H1 (cell line): ENCODE measurements at regions not wholly inside any gene's neighbourhood (a gene's known extent, or its start where the extent isn't known, plus 50 kb on each side); places are given as distances from the start of the nearest gene placed in this dataset.

Experiments
- CTCF ChIA-PET: fragments of 300-600 bp; sonication (Branson Sonifier 250); formaldehyde crosslinking; loops from one replicate; lab custom pipeline; 2021; ENCODE audit not compliant: partially characterized antibody; lab: Charles Lee
- POLR2A ChIA-PET: fragments of 300-600 bp; sonication (Branson Sonifier 250); formaldehyde crosslinking; loops from one replicate; lab custom pipeline; 2021; ENCODE audit warnings: inconsistent platforms; ENCODE audit not compliant: partially characterized antibody; lab: Charles Lee
- DNase-seq, 2 experiments: peaks; one replicate each; pipeline versions ENCODE4 v3.0.0 to v3.0.0-alpha.2; 2010 to 2022; ENCODE audit warnings: low spot score in 2 of 2, low read depth in 1 of 2, mixed read lengths in 1 of 2
- FAIRE-seq: peaks from 2 replicates; lab custom pipeline; 2011; peaks lifted over from hg19 to GRCh38; lab: Jason Lieb, UNC
- H2AFZ ChIP-seq: 2 replicates; pipeline ENCODE4 v1.8.1; 2012; ENCODE audit warnings: low read length, inconsistent platforms
- H2AK5ac ChIP-seq: 2 replicates; pipeline ENCODE4 v1.6.1; 2013; ENCODE audit warnings: low read depth, low read length
- H2BK120ac ChIP-seq: replicated peaks from 2 replicates; pipeline ENCODE3; 2013; ENCODE audit warnings: low read depth, low read length, inconsistent platforms
- H2BK12ac ChIP-seq: 2 replicates; pipeline ENCODE4 v1.6.1; 2013; ENCODE audit warnings: low read depth, low read length
- H2BK15ac ChIP-seq: 2 replicates; pipeline ENCODE4 v1.6.1; 2013; ENCODE audit warnings: low read length
- H2BK20ac ChIP-seq: 2 replicates; pipeline ENCODE4 v1.6.1; 2013; ENCODE audit warnings: low read length
- H2BK5ac ChIP-seq: 2 replicates; pipeline ENCODE4 v1.6.1; 2013; ENCODE audit warnings: low read depth, low read length
- H3K14ac ChIP-seq: 2 replicates; pipeline ENCODE4 v1.6.1; 2013; ENCODE audit warnings: inconsistent platforms; ENCODE audit not compliant: insufficient read length
- H3K18ac ChIP-seq: 2 replicates; pipeline ENCODE4 v1.6.1; 2013; ENCODE audit warnings: low read length; ENCODE audit errors: extremely low read depth
- H3K23ac ChIP-seq: 2 replicates; pipeline ENCODE4 v1.6.1; 2013; ENCODE audit warnings: inconsistent platforms; ENCODE audit not compliant: insufficient read length
- H3K23me2 ChIP-seq: 2 replicates; pipeline ENCODE4 v1.6.1; 2013; ENCODE audit warnings: low read depth, low read length
- H3K27ac ChIP-seq: 2 replicates; pipeline ENCODE4 v1.6.1; 2011; ENCODE audit warnings: low read depth, low read length, inconsistent platforms
- H3K27me3 ChIP-seq, 4 experiments: replicated peaks in 1 of 4; 1 replicate in 1 of 4; 2 replicates in 3 of 4; pipeline versions ENCODE4 v1.6.1 to v1.8.1; 2011 to 2013; ENCODE audit warnings: low read length in 3 of 4, mild to moderate bottlenecking in 3 of 4, inconsistent platforms in 2 of 4, mixed read lengths in 2 of 4, moderate library complexity in 1 of 4; ENCODE audit not compliant: control insufficient read depth in 3 of 4, insufficient read depth in 3 of 4; ENCODE audit errors: extremely low read depth in 1 of 4
- H3K36me3 ChIP-seq, 4 experiments: 2 replicates each; pipeline versions ENCODE4 v1.6.1 to v1.8.1; 2011 to 2013; ENCODE audit warnings: mild to moderate bottlenecking in 4 of 4, low read length in 3 of 4, moderate library complexity in 2 of 4, control low read depth in 1 of 4, inconsistent platforms in 1 of 4; ENCODE audit not compliant: insufficient read depth in 4 of 4, control insufficient read depth in 2 of 4
- H3K4ac ChIP-seq: replicated peaks from 2 replicates; pipeline ENCODE3; 2013; ENCODE audit warnings: low read length, low read depth, mixed read lengths, inconsistent platforms; ENCODE audit not compliant: insufficient read length
- H3K4me1 ChIP-seq, 4 experiments: replicated peaks in 1 of 4; 1 replicate in 1 of 4; 2 replicates in 3 of 4; pipeline versions ENCODE4 v1.6.1 to v1.8.1; 2011 to 2013; ENCODE audit warnings: low read length in 3 of 4, inconsistent platforms in 2 of 4, mixed read lengths in 1 of 4; ENCODE audit not compliant: insufficient read depth in 4 of 4, control insufficient read depth in 3 of 4
- H3K4me2 ChIP-seq, 2 experiments: 2 replicates each; pipeline versions ENCODE4 v1.6.1 to v1.8.1; 2011 to 2013; ENCODE audit warnings: low read depth in 2 of 2, low read length in 2 of 2, control low read depth in 1 of 2, inconsistent platforms in 1 of 2, mild to moderate bottlenecking in 1 of 2; ENCODE audit not compliant: insufficient read depth in 1 of 2
- H3K4me3 ChIP-seq, 4 experiments: fragments of 200-600, 300-600 bp in 1 of 4; sonication (generic), shearing (Covaris generic), sonication (Bioruptor Twin) in 1 of 4; 2 replicates each; pipeline versions ENCODE4 v1.5.1 to v1.8.1; 2011 to 2016; ENCODE audit warnings: low read length in 4 of 4, low read depth in 3 of 4, control low read depth in 2 of 4, inconsistent platforms in 2 of 4, mild to moderate bottlenecking in 2 of 4, mixed read lengths in 1 of 4, moderate library complexity in 1 of 4; ENCODE audit not compliant: insufficient read depth in 2 of 4; ENCODE audit errors: extremely low read depth in 1 of 4
- H3K56ac ChIP-seq: replicated peaks from 2 replicates; pipeline ENCODE3; 2013; ENCODE audit warnings: low read depth, mild to moderate bottlenecking, mixed read lengths, low read length, inconsistent platforms; ENCODE audit not compliant: insufficient read length
- H3K79me1 ChIP-seq: 2 replicates; pipeline ENCODE4 v1.6.1; 2013; ENCODE audit warnings: low read depth, low read length, control low read depth
- H3K79me2 ChIP-seq, 2 experiments: 2 replicates each; pipeline versions ENCODE4 v1.6.1 to v1.8.1; 2012 to 2013; ENCODE audit warnings: low read length in 2 of 2, mild to moderate bottlenecking in 2 of 2, inconsistent platforms in 1 of 2; ENCODE audit not compliant: insufficient read depth in 2 of 2, control insufficient read depth in 1 of 2
- H3K9ac ChIP-seq, 4 experiments: replicated peaks in 1 of 4; 1 replicate in 1 of 4; 2 replicates in 3 of 4; pipeline versions ENCODE4 v1.6.1 to v1.8.1; 2011 to 2013; ENCODE audit warnings: low read depth in 3 of 4, low read length in 3 of 4, control low read depth in 2 of 4, mild to moderate bottlenecking in 2 of 4, moderate library complexity in 2 of 4, inconsistent platforms in 1 of 4; ENCODE audit errors: extremely low read depth in 1 of 4
- H3K9me3 ChIP-seq, 2 experiments: 2 replicates each; pipeline versions ENCODE4 v1.6.1 to v1.8.1; 2012 to 2013; ENCODE audit warnings: mild to moderate bottlenecking in 2 of 2, moderate library complexity in 2 of 2, control low read depth in 1 of 2, inconsistent platforms in 1 of 2, low read depth in 1 of 2, low read length in 1 of 2, mixed read lengths in 1 of 2; ENCODE audit not compliant: insufficient read depth in 2 of 2
- H4K20me1 ChIP-seq, 2 experiments: replicated peaks in 1 of 2; 2 replicates each; pipeline versions ENCODE3 to v1.8.1; 2011 to 2013; ENCODE audit warnings: inconsistent platforms in 2 of 2, low read length in 2 of 2, mild to moderate bottlenecking in 1 of 2; ENCODE audit not compliant: insufficient read depth in 2 of 2, control insufficient read depth in 1 of 2
- H4K5ac ChIP-seq: 2 replicates; pipeline ENCODE4 v1.6.1; 2013; ENCODE audit warnings: low read length, low read depth, mixed read lengths, inconsistent platforms; ENCODE audit not compliant: insufficient read length
- H4K8ac ChIP-seq: 2 replicates; pipeline ENCODE4 v1.8.0; 2013; ENCODE audit warnings: mild to moderate bottlenecking, moderate library complexity, low read length, inconsistent platforms; ENCODE audit not compliant: insufficient read depth; ENCODE audit errors: extremely low read depth
- H4K91ac ChIP-seq: replicated peaks from 2 replicates; pipeline ENCODE3; 2013; ENCODE audit warnings: low read length, mixed read lengths, inconsistent platforms; ENCODE audit not compliant: insufficient read length
- ASH2L ChIP-seq: fragments of 200-600, 300-600 bp; sonication (generic); IDR thresholded peaks from one replicate; pipeline ENCODE4 v1.7.1; 2017; ENCODE audit warnings: low read length
- BCL11A ChIP-seq, 2 experiments: IDR thresholded peaks; one replicate each; pipeline ENCODE4 v1.6.1; 2011; ENCODE audit warnings: low read depth in 2 of 2, low read length in 2 of 2, mild to moderate bottlenecking in 2 of 2
- CHD2 ChIP-seq: IDR thresholded peaks from 2 replicates; pipeline ENCODE4 v1.6.1; 2012; ENCODE audit warnings: low read length, improper control_type of control experiment
- EGR1 ChIP-seq: IDR thresholded peaks from 2 replicates; pipeline ENCODE4 v1.6.1; 2011; ENCODE audit warnings: low read depth, low read length, borderline replicate concordance
- GABPA ChIP-seq: IDR thresholded peaks from 2 replicates; pipeline ENCODE4 v1.6.1; 2011; ENCODE audit warnings: mild to moderate bottlenecking, low read length, moderate library complexity, borderline replicate concordance; ENCODE audit not compliant: insufficient read depth
- JUND ChIP-seq: IDR thresholded peaks from 2 replicates; pipeline ENCODE4 v1.6.1; 2011; ENCODE audit warnings: mild to moderate bottlenecking, improper control_type of control experiment, low read length
- KDM1A ChIP-seq: fragments of 200-600, 300-600 bp; sonication (generic); IDR thresholded peaks from 2 replicates; pipeline ENCODE4 v1.7.1; 2016; ENCODE audit warnings: mild to moderate bottlenecking, low read length, borderline replicate concordance
- KDM4A ChIP-seq: IDR thresholded peaks from one replicate; pipeline ENCODE4 v1.7.1; 2012; ENCODE audit warnings: low read depth, mild to moderate bottlenecking, moderate library complexity, low read length, inconsistent platforms; ENCODE audit not compliant: severe bottlenecking
- SP4 ChIP-seq: IDR thresholded peaks from 2 replicates; pipeline ENCODE4 v1.6.1; 2012; ENCODE audit warnings: low read length, inconsistent platforms
- TEAD4 ChIP-seq: IDR thresholded peaks from 2 replicates; pipeline ENCODE4 v1.6.1; 2012; ENCODE audit warnings: low read depth, low read length, inconsistent platforms, mixed read lengths
- YY1 ChIP-seq: IDR thresholded peaks from 2 replicates; pipeline ENCODE4 v1.6.1; 2011; ENCODE audit warnings: low read depth, mild to moderate bottlenecking, low read length
- WGBS, 2 experiments: shearing (Covaris generic) in 1 of 2; methylation state at CpG; one replicate each; pipeline versions ENCODE4 v1.1.6 to v1.1.7; 2013 to 2015; ENCODE audit warnings: low lambda C conversion rate in 2 of 2, mixed read lengths in 2 of 2, inconsistent platforms in 1 of 2, low coverage in 1 of 2, missing lambda C conversion rate in 1 of 2; ENCODE audit not compliant: insufficient replicate concordance in 2 of 2, insufficient coverage in 1 of 2, insufficient read length in 1 of 2; ENCODE audit errors: extremely low coverage in 1 of 2, missing lambda C conversion rate in 1 of 2; 5-methylcytosine and 5-hydroxymethylcytosine counted together
- TF ChIP-seq, protein P1 (sequence below): IDR thresholded peaks from 2 replicates; pipeline ENCODE4 v1.6.1; 2012; ENCODE audit warnings: inconsistent platforms

DNA sequence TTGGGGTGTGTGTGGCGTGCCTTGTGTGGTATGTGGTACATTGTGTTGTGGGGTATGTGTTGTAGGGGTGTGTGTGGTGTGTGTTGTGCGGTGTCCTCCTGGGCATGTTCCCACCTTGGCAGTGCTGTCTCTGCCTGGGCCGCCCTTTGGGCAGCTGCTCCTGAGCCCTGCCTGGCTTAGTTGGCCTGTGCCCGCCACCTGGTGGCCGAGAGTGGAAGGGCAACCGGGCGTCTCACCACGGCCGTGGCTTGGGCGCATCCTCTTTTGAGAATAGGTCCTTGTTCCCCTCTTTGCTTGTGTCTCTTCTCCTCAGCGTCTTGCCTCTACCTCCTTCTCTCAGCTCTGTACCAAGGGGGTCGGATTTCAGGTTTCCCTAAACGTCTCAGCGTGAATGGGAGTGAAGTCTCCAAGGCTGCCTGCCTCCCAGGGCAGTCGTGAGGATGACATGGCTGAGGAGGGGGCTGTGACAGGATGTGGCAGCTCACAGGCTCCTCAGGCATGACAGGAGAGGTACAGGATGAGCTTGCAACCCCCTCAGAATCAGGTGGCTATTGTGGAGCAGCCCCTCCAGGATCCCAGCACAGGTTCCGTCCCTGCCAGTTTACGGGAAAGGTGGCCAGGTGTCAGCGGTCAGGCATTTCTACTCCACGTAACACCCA lies 98.4 kb upstream of the PODXL start:
- H2BK120ac ChIP-seq = peak overlapping the region; percentile 96
- H3K23ac ChIP-seq = no peak overlapping the region
- no peak overlapping the region for H3K27ac ChIP-seq
- WGBS, 2 experiments = 31% methylated on average over 19 of the region's 19 CpGs; no CpG with 5 or more reads in 1 of the 2 experiments
- no peaks in the 10 kb centered on the region for H3K36me3 ChIP-seq
- H2BK5ac ChIP-seq = peak overlapping the region; percentile 96; the same call in 1 of the 2 replicates
- no peak overlapping the region for H3K14ac ChIP-seq
- FAIRE-seq (no peak), DNase-seq (peak; percentile 70 to 100)
- no peaks in the 10 kb centered on the region for H3K27me3 ChIP-seq
- no peak overlapping the region for H3K9ac ChIP-seq
- peak overlapping the region; percentile 100 for H3K4ac ChIP-seq
- peak overlapping the region; percentile 13 for H4K5ac ChIP-seq
- ChIA-PET CTCF (interaction anchor here (0.6 to 5.8 kb wide), 48 partner anchors 8 to 1425 kb away, joined by 3 to 164 read pairs (median 5); no protein-coding TSS in a partner anchor), POLR2A (interaction anchor here (0.8 to 4.0 kb wide), 14 partner anchors 30 to 165 kb away, joined by 3 to 23 read pairs (median 4); partner anchors contain the start of gene PODXL)
- peaks cover 0 to 5% of the 10 kb centered on the region in 2 experiments for H4K20me1 ChIP-seq
- peak overlapping the region in 1 of 4 experiments; percentile 9; a peak in 1 of 8 replicates for H3K4me3 ChIP-seq
- H3K4me2 ChIP-seq = peak overlapping the region in 1 of 2 experiments; percentile 42; a peak in 1 of 4 replicates
- peaks cover 6% of the 10 kb centered on the region; the same call in 1 of the 2 replicates for H3K79me1 ChIP-seq
- H3K56ac ChIP-seq = peak overlapping the region; percentile 92
- peak overlapping the region; percentile 91; the same call in 1 of the 2 replicates for H3K18ac ChIP-seq
- H4K91ac ChIP-seq = peak overlapping the region; percentile 98
- peaks cover 7 to 30% (median 13%) of the 10 kb centered on the region in 4 experiments for H3K4me1 ChIP-seq
- no peak overlapping the region; the same call in 1 of the 2 replicates for H4K8ac ChIP-seq
- peaks cover 0 to 16% of the 10 kb centered on the region in 2 experiments; a peak in 3 of 4 replicates for H3K79me2 ChIP-seq
- H2AFZ ChIP-seq = peak overlapping the region; percentile 83; the same call in 1 of the 2 replicates
- peak overlapping the region; percentile 87 for H2BK20ac ChIP-seq
- H3K9me3 ChIP-seq = no peaks in the 10 kb centered on the region
- H2BK15ac ChIP-seq = peak overlapping the region; percentile 100
- H2AK5ac ChIP-seq = no peak overlapping the region; the same call in 1 of the 2 replicates
- H2BK12ac ChIP-seq = peak overlapping the region; percentile 99
- peaks cover 10% of the 10 kb centered on the region for H3K23me2 ChIP-seq
- peak; percentile 24 for TF ChIP-seq ASH2L
- TF ChIP-seq SP4 = no peak
- no peak for TF ChIP-seq CHD2
- 0 out of 2 replicates have a peak, but pooled peaks have one; percentile 55 for TF ChIP-seq YY1
- no peak for TF ChIP-seq BCL11A (IDR thresholded peaks at IDR 0.05; ENCODE audit: low read depth in 2 of 2, low read length in 2 of 2)
- TF ChIP-seq, protein P1, sequence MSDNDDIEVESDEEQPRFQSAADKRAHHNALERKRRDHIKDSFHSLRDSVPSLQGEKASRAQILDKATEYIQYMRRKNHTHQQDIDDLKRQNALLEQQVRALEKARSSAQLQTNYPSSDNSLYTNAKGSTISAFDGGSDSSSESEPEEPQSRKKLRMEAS = peak; percentile 48
- TF ChIP-seq GABPA = peak; percentile 25; the same call in 1 of the 2 replicates
- no peak for TF ChIP-seq KDM1A
- TF ChIP-seq KDM4A = no peak
- no peak for TF ChIP-seq EGR1
- no peak for TF ChIP-seq JUND
- 0 out of 2 replicates have a peak, but pooled peaks have one; percentile 25 for TF ChIP-seq TEAD4
